HG03354 (cell line): ENCODE measurements at regions not wholly inside any gene's neighbourhood (a gene's known extent, or its start where the extent isn't known, plus 50 kb on each side); places are given as distances from the start of the nearest gene placed in this dataset.

Experiments used
- ATAC-seq: cut with Tn5 transposase; IDR thresholded peaks from one replicate; pipeline ENCODE4 v1.9.1; 2021; ENCODE audit warnings: mild to moderate bottlenecking; ENCODE audit not compliant: unreplicated experiment, poor library complexity, severe bottlenecking

DNA sequence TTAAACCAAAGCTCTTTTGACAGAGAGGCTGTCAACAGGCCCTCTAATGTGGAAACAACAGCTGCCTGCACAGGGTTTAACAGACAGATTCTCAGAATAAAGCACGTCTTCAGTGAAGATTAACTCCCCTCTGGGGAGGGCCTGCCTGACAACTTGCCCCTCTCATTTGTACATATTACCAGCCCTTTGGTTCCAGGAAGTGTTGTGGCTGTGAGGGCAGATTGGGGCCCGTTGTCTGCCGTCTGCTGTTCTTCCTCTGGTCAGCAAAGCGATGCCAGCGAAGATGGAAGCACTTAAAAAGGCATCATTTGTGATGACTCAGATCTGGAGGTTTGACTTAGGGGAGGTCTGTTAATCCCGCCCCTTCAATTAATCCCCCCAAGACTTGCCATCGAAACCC, 177.0 kb upstream of the IRX6 start:
- no peak for ATAC-seq

DNA sequence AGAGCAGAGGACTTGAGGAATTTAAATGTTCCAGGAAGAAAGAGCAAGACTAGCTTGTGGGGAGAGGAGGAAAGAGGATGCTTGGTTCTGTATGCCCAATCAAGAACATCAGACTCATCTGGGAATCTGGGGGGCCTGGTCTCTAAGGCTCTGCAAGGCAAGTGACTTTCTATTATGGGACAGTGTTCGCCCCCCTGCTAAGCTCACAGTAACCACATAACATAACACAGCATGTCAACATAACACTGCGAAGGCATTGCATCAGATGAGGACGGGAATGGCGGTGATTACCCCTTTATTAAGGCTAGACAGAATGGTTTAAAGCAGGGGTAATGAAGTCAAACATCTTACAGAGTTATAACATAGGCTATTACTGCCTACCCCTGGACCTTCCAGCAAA, 176.6 kb upstream of the IRX6 start:
- no peak for ATAC-seq

DNA sequence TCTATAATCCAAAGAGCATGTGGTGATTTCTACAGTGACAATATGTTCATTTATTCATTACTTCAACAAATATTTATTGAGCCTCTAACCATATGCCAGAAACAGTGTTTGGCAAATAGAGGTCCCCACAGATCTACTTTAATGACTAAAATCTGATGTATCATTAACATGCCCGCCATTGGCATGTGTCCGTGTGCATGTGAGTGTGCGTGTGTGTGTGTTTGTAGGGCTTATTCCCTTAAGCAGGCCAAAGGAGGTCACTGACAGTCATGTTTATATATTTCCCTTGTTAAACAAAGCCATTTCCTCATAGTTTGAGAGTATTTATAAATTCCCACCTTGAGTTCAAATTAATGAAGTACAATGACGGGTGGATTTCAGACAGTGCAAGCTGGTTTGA, 174.4 kb upstream of the IRX6 start:
- ATAC-seq = no peak

DNA sequence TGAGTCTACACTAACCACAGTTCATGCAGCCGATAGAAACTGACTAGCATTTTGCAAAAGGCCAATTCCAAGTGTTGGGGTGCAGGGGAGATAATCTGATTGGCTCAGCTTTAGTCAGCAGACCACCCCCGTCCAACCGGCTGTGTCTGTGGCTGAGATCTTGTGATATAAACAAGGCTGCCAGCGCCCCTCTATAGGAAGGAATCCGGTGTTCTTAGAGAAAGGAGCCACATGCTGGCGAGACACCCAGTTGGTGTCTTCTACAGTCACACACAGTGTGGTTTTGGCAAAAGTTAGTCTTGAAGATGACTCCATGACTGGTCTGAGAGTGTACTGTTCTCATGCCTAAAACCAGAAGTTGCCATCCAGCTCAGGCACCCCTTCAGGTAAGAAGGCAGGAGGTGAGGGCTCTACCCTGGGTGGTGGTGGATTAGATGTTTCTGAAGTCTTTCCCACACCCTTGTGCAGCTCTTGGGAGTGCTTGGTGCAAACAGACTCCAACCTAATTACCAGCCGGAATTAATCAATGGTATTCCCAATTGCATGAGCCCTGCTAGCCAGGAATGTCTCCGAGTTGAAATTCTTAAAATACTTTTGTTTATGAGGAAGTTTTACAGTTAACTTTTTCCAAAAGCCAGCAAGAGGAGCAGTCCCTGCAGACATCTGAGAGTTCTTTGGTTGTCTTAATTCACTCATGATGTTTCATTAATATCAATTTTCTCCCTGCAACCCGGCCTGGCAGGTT, 172.3 kb upstream of the IRX6 start:
- no peak for ATAC-seq

DNA sequence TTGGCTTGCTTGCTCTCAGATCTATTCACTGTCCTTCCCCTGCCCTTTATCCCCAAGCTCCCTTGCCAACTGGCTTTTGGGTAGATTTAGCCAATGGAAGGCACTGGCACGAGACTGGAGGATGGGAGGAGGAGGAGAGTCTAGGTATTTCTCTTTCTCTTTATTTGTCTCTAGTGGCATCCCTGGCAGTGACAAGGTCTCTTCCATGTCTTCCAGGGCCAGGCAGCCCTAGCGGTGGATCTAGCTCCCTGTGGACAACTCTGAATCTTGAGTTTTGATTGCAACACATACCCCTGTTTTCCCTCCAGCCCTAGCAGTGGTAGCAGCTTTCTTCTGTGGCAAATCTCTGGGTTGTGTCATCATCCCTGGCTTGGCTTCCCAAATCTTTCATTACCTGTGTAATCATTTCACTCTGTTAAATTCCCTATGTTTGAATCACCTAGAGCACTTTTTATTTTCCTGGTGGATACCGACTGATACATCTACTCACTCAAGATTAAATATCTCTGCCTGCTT, 171.1 kb upstream of the IRX6 start:
- ATAC-seq = no peak

DNA sequence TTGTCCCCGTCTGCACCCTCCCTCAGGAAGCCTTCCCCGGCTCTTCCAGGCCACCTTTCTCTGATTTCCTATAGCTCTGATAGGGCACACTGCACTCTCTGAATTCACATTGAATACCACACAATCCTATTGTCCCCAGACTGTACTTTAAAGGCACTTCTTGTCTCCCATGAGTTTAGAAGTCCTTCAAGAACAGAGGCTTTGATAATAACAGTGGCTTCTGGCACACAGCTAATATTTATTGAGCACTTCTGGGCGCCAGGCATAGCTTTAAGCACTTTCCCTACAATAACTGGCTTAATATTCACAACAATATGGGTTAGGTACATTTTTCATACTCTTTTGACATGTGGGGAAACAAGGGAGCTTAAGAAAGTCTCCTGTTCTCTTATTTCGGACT, 169.7 kb upstream of the IRX6 start:
- no peak for ATAC-seq

DNA sequence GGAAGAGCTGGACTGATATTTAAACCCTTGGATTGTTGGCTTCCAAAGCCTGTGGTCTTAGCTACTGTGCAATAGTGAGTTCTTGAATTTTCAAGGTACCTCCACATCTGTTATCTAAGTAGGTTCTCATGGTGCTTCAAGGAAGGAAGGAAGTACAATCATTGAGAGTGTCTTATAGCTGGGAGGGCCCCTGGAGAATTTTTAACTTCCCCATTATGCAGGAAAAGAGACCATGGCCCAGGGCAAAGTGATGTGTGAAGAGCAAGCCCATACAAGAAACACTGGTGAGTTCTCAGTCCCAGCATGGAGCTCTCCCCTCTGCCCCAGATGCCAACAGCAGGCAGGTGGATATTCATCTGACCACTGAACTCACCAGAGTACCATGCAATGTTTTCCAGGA, 169.0 kb upstream of the IRX6 start:
- ATAC-seq = no peak

DNA sequence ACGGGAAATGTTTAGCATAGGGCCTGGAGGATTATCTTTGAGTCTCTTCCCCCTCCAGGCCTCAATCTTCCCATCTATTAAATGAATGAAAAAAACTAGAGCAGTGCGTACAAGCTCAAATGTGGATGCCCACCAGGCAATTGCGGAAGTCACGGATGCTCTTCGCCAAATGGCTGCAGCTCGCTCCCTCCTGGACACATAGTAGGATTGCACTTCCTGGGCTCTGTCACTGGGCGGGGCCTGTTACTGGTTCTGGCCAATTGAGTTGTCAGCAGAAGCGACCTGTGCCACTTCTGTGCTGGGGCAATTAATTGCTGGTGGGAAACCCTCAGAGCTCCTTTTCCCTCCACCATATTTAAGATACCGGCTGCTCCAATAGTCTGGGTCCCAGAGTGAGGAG, 168.2 kb upstream of the IRX6 start:
- ATAC-seq = no peak

DNA sequence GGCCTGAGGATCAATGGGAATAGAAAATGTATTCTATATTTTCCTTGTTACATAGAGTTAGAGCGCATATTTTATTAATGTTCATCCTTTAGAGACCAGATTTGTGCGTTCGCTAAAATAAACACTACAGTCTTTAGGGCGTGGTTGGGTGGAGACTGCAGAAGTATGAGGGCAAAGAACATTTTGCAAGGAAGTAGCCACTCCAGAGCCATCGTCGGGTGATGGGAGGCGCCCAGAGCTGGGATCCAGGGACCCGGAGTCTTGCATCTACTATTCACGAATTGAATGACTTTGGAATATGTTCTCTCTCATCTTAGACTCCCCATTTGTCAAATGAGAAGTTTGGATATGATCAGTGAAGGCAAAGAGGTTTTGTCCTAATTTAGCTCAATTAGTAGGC, 154.2 kb upstream of the IRX6 start:
- no peak for ATAC-seq

DNA sequence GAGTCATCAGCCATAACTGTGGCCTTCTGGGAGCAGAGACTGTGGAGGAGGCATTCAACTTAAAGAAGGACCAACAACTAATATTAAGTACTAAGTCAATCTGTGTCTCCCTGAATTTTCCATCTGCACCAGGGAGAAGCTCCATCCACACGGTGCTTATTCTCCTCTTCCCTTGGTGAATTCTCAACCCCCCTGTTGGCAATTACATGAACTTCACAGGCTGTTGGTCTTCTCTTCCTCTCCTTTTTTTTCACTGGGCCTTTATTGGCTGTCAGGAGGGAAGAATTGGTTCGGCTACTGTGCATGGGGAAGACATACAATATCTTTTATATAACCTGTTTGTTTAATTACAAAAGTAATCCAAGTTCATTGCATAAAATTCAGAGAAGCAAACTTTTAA, 152.8 kb upstream of the IRX6 start:
- ATAC-seq = no peak

DNA sequence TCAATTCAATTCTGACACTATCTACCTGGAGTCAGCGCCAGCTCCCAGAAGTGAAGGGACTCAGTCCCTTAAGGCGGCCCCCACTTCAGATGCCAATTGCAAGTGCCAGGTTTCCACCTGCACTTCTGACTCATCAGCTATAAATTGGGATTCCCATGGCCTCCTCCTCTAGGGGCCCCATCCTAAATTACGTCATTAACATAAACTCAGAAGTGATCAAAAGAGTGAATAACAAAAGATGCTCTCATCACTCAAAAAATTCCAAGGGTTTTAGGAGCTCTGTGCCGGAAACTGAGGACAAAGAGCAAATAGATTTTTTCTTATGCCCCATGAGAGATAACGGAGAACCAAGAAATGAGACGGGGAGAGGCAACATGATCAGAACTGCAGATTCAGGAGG, 148.6 kb upstream of the IRX6 start:
- ATAC-seq = no peak

DNA sequence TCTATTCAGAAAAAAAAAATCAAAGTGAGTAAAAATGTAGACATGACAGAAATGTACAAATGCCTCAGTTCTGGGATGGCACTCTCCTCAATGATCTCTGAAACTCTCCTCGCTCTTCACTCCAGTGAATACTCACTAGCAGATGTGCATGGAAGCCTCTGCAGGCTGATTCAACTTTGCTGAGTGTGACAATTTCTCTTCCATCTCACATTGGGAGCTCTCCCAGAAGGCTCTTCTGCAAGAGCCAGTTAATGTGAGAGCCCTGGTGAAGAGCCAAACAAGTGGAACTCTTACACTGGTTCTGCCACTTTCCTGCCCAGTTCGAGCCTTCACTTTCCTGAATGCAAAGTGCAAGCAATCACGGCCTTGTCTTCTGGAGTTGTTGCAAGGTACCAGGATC, 147.1 kb upstream of the IRX6 start:
- ATAC-seq = no peak

DNA sequence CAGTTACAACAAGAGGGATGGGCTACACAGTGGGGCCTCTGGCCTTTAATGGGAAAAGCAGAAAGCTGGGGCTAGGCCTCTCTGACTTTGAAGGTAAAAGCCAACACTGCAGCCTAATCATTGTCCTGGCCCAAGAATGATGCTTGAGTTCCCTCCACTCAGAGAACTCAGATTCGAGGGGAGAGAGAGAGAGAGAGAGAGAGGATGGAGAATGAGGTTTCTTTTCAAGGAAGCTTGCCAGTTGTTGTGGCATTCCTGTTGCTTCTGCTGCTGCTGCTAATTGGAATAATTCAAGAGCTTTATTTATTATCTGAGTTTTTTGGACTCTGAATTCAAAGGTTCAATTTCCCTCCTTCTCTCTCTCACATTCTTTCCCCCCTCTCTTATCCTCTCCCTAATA, 144.6 kb upstream of the IRX6 start:
- no peak for ATAC-seq

DNA sequence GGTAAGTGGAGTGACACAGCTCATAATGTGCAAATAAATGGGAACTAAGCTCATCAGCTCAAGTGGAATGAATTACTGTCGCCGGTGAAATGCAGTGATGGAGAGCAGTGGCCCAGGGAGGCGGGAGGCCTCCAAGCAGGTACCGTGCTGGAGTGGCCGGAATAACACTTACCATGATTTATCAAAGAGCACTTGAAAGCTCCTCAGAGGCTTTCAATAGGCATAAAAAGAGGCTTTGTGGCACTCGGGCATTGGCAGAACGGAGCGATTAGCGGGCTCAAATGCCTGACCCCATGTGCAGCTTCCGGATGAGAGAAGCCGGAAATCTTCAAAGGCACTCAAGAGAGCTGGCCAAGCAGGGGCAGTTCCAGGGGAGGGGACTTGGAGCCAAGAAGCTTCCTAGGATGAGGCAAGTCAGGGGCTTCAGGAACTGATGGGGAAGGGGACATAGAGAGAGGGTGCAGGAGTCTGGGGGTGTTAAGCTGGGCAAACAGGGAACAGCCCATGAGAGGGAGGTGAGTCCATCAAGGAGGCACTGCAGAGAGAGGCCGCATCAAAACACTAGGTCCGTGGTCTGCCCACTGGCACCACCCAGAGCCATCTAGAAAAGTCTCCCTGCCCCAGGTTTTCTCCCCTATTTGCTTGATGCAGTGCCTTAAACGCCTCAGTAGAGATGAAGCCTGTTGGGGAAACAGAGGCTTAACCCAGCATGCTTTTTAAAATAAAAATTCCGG, 144.0 kb upstream of the IRX6 start:
- ATAC-seq = no peak

DNA sequence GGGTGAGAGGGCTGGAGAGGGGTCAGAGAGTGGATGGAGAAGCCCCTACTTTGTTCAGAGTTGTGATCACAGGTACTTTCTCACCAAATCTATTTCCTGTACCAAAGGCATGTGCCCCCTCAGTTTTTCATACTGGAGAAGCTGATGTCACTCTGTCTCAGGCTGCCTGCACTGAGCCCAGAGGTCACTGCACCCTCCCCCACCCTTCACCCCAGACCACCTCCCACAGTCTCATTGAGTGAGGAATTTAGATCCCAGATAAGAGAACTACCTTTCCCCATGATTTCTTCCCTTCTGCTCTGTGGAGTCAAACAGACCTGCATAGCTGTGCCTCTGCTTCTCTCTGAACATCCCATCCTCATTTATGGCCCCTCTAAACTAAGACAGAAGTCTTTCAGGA, 140.0 kb upstream of the IRX6 start:
- ATAC-seq = no peak

DNA sequence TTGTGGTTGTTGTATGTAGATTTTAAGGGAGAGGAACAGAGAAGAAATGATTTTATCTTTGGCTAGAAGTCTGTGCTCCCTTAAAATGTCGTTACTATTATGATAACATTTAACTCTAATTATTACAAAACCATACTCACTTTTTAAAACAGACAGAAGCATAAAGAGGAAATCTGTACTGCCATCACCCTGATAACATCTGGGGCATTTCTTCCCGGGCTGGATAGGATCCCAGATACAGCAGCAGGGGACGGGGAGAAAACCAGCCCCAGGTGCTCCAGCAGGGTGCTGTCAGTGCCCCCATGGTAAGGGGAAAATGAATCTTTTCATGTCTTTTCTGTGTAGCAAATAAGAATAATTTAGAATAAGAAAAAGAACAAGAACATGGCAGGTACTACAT, 139.4 kb upstream of the IRX6 start:
- ATAC-seq = no peak

DNA sequence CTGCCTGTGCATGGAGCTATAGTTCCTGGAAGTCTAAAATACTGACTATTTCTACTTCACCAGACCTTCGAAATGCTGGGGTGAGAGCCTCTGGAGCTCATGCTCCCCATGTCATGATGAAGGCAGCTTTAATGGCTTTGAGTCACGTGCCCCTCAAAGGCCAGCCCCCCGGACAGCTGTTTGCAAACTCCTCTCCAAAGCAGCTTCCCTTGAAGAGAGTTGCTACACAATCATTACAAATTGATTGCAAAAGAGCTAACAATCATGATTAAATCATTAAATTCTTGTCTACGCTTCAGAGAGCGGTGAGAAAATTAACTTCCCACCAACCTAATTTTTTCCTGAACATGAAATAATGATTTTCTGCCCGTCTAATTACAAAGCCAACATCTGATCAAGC, 134.8 kb upstream of the IRX6 start:
- no peak for ATAC-seq

DNA sequence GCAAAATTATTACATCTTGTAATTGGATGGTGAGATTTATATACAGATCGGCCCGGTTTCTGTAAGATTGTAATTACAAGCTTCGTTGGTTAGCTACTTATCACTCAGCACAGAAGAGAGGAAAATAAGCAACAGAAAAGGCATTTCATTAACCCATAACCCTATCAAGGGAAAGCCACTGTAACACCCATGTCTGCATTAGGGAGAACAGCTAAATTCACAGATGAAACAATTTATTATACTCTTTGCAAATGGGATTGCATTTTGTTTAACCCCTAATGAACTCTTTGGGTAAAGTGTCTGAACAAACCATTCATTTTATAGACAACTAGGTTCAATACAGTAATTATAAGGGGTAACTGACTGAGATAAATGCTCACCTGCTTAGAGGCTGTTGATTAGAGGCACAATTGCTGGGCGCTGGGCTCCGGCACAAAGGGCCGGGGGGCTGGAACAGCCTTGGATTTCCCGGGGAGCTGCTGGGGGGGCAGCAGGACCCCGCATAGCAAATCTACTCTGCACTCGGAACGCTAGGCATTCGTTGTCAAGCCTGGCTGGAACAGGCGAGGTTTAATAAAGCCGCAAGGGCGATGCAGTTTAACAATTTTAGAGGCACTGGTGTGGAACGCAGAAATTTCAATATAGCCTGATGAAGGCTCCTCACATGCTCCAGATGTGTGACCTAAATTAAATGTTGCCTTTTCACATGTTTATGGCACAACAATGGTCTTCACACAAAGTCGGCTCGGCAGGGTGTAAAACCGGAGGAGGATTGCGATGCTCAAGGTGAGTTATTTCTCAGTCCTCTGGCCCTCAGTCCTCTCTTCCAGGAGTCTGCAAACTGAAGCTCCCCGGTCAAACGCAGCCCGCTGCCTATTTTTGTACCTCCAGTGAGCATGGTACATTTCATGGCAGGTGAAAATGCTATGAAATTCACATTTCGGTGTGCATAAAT, 134.0 kb upstream of the IRX6 start:
- ATAC-seq = no peak

DNA sequence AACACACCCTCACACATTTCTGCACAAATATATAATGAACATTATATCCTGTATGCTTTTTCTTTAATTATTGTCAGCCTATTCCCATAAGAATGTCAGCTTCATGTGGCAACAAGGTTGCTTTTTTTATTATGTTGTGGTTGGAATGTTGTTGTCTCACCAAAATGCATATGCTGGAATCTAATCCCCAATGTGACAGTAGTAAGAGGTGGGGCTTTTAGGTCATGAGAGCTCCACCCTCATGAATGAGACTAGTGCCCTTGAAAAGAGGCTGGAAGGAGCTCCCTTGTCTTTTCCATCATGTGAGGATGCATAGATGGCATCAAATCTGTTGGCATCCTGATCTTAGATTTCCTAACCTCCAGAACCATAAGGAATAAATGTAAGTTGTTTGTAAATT, 131.3 kb upstream of the IRX6 start:
- ATAC-seq = no peak

DNA sequence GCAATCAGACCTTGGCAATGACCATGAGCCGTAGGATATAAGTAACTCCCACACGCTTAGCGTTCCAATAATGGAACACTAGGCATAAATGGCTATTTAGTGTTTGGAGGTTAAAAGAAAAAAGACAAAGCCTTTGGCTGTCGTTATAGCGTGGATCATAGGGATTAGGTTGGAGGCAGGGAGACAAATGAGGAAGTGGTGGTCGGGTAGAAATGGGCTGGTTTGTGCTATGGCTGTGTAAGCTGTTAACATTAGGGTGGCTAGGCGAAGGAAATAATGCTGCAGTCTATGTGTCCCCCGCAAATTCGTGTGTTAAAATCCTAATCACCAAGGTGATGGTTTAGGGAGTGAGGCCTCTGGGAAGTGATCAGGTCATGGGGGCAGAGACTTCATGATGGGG, 120.4 kb upstream of the IRX6 start:
- ATAC-seq = no peak
